Activated CD8-positive, alpha-beta T cell treated with anti-CD3 and anti-CD28 coated beads for 36 hours (primary cell): ENCODE measurements at regions not wholly inside any gene's neighbourhood (a gene's known extent, or its start where the extent isn't known, plus 50 kb on each side); places are given as distances from the start of the nearest gene placed in this dataset.

Experiments used
- ATAC-seq: fragments of 200-7000 bp; cut with Tn5 transposase; one replicate; pipeline ENCODE4 v1.10.0; 2021; ENCODE audit warnings: mild to moderate bottlenecking, moderate library complexity
- CTCF ChIA-PET: fragments of 350-600 bp; sonication (Branson Sonifier 250); formaldehyde crosslinking; loops from one replicate; lab custom pipeline; 2021; ENCODE audit warnings: antibody characterized with exemption; lab: Charles Lee
- POLR2A ChIA-PET: fragments of 350-600 bp; sonication (Branson Sonifier 250); formaldehyde crosslinking; loops from one replicate; lab custom pipeline; 2021; ENCODE audit warnings: antibody characterized with exemption; lab: Charles Lee
- DNase-seq: peaks from one replicate; pipeline ENCODE4 v3.0.0-alpha.2; 2020
- H3K27ac Mint-ChIP-seq: one replicate; pipeline ENCODE4 v1.8.0; 2021; ENCODE audit warnings: mild to moderate bottlenecking, mixed read lengths
- H3K27me3 Mint-ChIP-seq: one replicate; pipeline ENCODE4 v1.8.0; 2021; ENCODE audit warnings: mixed read lengths
- H3K36me3 Mint-ChIP-seq: one replicate; pipeline ENCODE4 v1.8.0; 2021; ENCODE audit warnings: low read depth, mixed read lengths
- H3K4me1 Mint-ChIP-seq: one replicate; pipeline ENCODE4 v1.8.0; 2021; ENCODE audit warnings: low read depth, mixed read lengths
- H3K4me3 Mint-ChIP-seq: one replicate; pipeline ENCODE4 v1.8.0; 2021; ENCODE audit warnings: mild to moderate bottlenecking, moderate library complexity, mixed read lengths
- H3K9me3 Mint-ChIP-seq: one replicate; pipeline ENCODE4 v1.8.0; 2021; ENCODE audit warnings: mixed read lengths
- CTCF ChIP-seq: fragments of 200-600 bp; IDR thresholded peaks from one replicate; pipeline ENCODE4 v1.8.0; 2022; ENCODE audit warnings: antibody characterized with exemption, mild to moderate bottlenecking
- intact Hi-C: fragments of 100-400 bp; cut with micrococcal nuclease; formaldehyde crosslinking; loops from one replicate; pipeline ENCODE4 v1.10.0; 2022

DNA sequence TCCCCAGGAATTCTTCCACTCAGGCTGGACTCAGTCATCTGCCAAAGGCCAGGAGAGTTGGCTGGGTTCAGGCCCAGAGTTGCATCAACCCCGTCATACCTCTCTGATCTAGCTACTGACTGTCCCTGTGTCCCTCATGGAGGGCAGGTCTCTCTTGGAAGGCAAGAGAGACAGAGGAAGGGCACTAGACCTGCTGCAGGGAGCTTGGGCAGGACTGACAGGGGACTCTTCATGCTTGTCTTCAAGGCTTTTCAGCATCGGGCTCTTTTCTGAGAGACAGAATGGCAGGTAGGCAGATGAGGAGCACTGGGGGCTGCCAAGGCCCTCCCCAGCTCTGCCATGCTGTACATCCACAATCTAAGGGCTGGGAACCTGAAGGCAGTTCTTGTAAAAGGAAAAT lies 140.1 kb upstream of the MRPS22 start:
- ATAC-seq: no peak
- H3K4me1 Mint-ChIP-seq: no peaks in the 10 kb centered on the region
- CTCF ChIA-PET: no interaction called here
- H3K27me3 Mint-ChIP-seq: peaks cover 5% of the 10 kb centered on the region
- intact Hi-C loops: no loop called here
- H3K27ac Mint-ChIP-seq: no peak overlapping the region
- no peak for DNase-seq
- no peaks in the 10 kb centered on the region for H3K36me3 Mint-ChIP-seq
- no peak for TF ChIP-seq CTCF
- no peaks in the 10 kb centered on the region for H3K9me3 Mint-ChIP-seq
- POLR2A ChIA-PET: no interaction called here
- no peak overlapping the region for H3K4me3 Mint-ChIP-seq

DNA sequence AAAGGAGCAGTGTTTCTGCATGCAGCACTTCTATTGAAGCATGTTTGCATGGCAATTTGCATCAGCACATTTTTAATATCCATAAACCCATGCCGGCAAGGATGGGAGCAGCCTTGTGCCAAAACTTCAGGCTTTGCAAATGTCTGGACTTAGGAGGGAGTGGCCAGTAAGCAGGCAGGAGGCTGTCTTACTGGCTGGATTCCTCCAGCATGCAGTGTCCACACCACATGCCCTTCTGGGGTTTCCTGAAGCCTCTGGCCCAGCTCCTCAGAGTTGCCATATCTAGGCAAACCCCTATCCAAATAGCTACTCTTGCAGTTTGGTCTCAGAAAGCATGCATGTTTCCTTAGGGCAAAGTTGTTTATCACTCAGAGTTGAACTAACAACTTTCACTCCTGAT lies 139.1 kb upstream of the MRPS22 start:
- H3K27ac Mint-ChIP-seq: no peak overlapping the region
- no peak for ATAC-seq
- no peaks in the 10 kb centered on the region for H3K9me3 Mint-ChIP-seq
- H3K36me3 Mint-ChIP-seq: no peaks in the 10 kb centered on the region
- ChIA-PET CTCF (no interaction called here), POLR2A (no interaction called here)
- intact Hi-C loops: no loop called here
- TF ChIP-seq CTCF: no peak
- no peak for DNase-seq
- H3K4me3 Mint-ChIP-seq: no peak overlapping the region
- H3K27me3 Mint-ChIP-seq: peaks cover 5% of the 10 kb centered on the region
- no peaks in the 10 kb centered on the region for H3K4me1 Mint-ChIP-seq

GRCh38 chr3:139213936-139214335 lies 129.9 kb upstream of the MRPS22 start:
- no peak overlapping the region for H3K27ac Mint-ChIP-seq
- intact Hi-C loops: no loop called here
- H3K4me3 Mint-ChIP-seq: no peak overlapping the region
- H3K36me3 Mint-ChIP-seq: no peaks in the 10 kb centered on the region
- no peaks in the 10 kb centered on the region for H3K9me3 Mint-ChIP-seq
- DNase-seq: no peak
- peaks cover 4% of the 10 kb centered on the region for H3K27me3 Mint-ChIP-seq
- ChIA-PET POLR2A (no interaction called here), CTCF (no interaction called here)
- ATAC-seq: no peak
- H3K4me1 Mint-ChIP-seq: no peaks in the 10 kb centered on the region
- no peak for TF ChIP-seq CTCF

DNA sequence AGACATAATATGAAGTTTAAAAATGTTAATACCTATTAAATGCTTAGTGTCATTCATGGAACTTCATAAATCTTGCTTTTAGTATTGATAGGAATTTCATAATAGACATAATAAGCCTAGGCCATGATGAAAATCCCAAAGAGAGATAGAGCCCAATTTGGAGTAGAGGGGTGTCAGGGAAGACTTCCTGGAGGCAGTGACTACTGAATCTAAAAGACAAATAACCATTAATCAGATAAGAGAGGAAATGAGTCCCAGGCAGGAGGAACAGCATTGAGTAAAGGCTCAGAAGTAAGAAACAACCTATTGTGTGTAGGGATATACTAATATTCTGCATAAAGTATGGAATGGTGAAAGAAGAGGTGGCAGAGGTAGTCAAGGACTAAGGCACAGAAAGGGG lies 126.9 kb upstream of the MRPS22 start:
- Mint-ChIP-seq H3K4me3 (no peak overlapping the region), H3K36me3 (no peaks in the 10 kb centered on the region), H3K4me1 (no peaks in the 10 kb centered on the region), H3K9me3 (no peaks in the 10 kb centered on the region), H3K27me3 (peaks cover 4% of the 10 kb centered on the region), H3K27ac (no peak overlapping the region)
- CTCF ChIA-PET: no interaction called here
- POLR2A ChIA-PET: no interaction called here
- no peak for TF ChIP-seq CTCF
- intact Hi-C loops: no loop called here
- DNase-seq: no peak
- ATAC-seq: no peak

- peaks cover 8% of the 10 kb centered on the region for H3K27me3 Mint-ChIP-seq
- no peak overlapping the region for H3K27ac Mint-ChIP-seq
- CTCF ChIA-PET: no interaction called here
- H3K36me3 Mint-ChIP-seq: no peaks in the 10 kb centered on the region
- H3K9me3 Mint-ChIP-seq: no peaks in the 10 kb centered on the region
- DNase-seq (no peak), ATAC-seq (no peak)
- no peak for TF ChIP-seq CTCF
- intact Hi-C loops: no loop called here
- no peaks in the 10 kb centered on the region for H3K4me1 Mint-ChIP-seq
- no peak overlapping the region for H3K4me3 Mint-ChIP-seq
- POLR2A ChIA-PET: no interaction called here
Observed at GRCh38 chr3:139217633-139218032, 126.2 kb upstream of the MRPS22 start.
